K562 (cell line): ENCODE measurements at regions not wholly inside any gene's neighbourhood (a gene's known extent, or its start where the extent isn't known, plus 50 kb on each side); places are given as distances from the start of the nearest gene placed in this dataset.

ENCODE experiments used
- ATAC-seq: fragments of 200-7000 bp; cut with Tn5 transposase; 3 replicates; pipeline ENCODE4 v1.9.1; 2020; ENCODE audit warnings: moderate library complexity
- BruUV-seq: library from RNA; stranded (reverse); fragments of 400-500 nt; replicated peaks from 2 replicates; lab custom pipeline; 2021; lab: Mats Ljungman, UMichigan
- CTCF ChIA-PET: fragments of 300-600 bp; formaldehyde crosslinking; extraction: SDS; loops from one replicate; lab custom pipeline; 2021; ENCODE audit warnings: low intra/inter-chr PET ratio; lab: Yijun Ruan, JAX
- POLR2A ChIA-PET: fragments of 300-600, 350-650 bp; sonication (Branson Sonifier 250); formaldehyde crosslinking; extraction: SDS; loops from one replicate; lab custom pipeline; 2021; ENCODE audit warnings: antibody characterized with exemption, inconsistent platforms; lab: Yijun Ruan, JAX
- DNase-seq, 4 experiments: peaks; one replicate each; pipeline versions ENCODE4 v3.0.0 to v3.0.0-alpha.2; 2011 to 2018; ENCODE audit warnings: low spot score in 3 of 4, mixed read lengths in 3 of 4; ENCODE audit errors: extremely low read depth in 1 of 4
- FAIRE-seq: peaks from 2 replicates; lab custom pipeline; 2011; peaks lifted over from hg19 to GRCh38; lab: Jason Lieb, UNC
- H2AFZ ChIP-seq: 2 replicates; pipeline ENCODE4 v1.6.0; 2011; ENCODE audit warnings: low read depth, low read length, control low read depth, inconsistent platforms
- H3K27ac ChIP-seq: fragments of 200-600 bp; 3 replicates; pipeline ENCODE4 v1.8.0; 2011; ENCODE audit warnings: low read depth, mild to moderate bottlenecking, control low read depth, inconsistent platforms, low read length, moderate library complexity, mixed read lengths; ENCODE audit errors: extremely low read depth
- H3K27me3 ChIP-seq, 2 experiments: fragments of 300-600 bp in 1 of 2; 2 replicates in 1 of 2; 3 replicates in 1 of 2; pipeline versions ENCODE4 v1.6.0 to v1.8.0; 2011; ENCODE audit warnings: inconsistent platforms in 2 of 2, low read length in 2 of 2, mild to moderate bottlenecking in 1 of 2, mixed read lengths in 1 of 2, moderate library complexity in 1 of 2; ENCODE audit not compliant: control insufficient read depth in 2 of 2, insufficient read depth in 2 of 2
- H3K36me3 ChIP-seq: fragments of 300-600 bp; 3 replicates; pipeline ENCODE4 v1.8.0; 2011; ENCODE audit warnings: mild to moderate bottlenecking, low read length, inconsistent platforms; ENCODE audit not compliant: control insufficient read depth, insufficient read depth
- H3K4me1 ChIP-seq, 2 experiments: fragments of 200-600 bp in 1 of 2; replicated peaks in 1 of 2; 2 replicates in 1 of 2; 3 replicates in 1 of 2; pipeline versions ENCODE4 v1.5.1 to v1.8.0; 2011; ENCODE audit warnings: inconsistent platforms in 2 of 2, low read length in 2 of 2, mild to moderate bottlenecking in 1 of 2, mixed read lengths in 1 of 2, moderate library complexity in 1 of 2; ENCODE audit not compliant: control insufficient read depth in 2 of 2, insufficient read depth in 2 of 2
- H3K4me2 ChIP-seq: 2 replicates; pipeline ENCODE4 v1.6.1; 2011; ENCODE audit warnings: low read length, control low read depth, inconsistent platforms, mixed read lengths; ENCODE audit not compliant: insufficient read depth
- H3K4me3 ChIP-seq: fragments of 200-600 bp; sonication (generic), shearing (Covaris generic); 2 replicates; pipeline ENCODE4 v1.5.1; 2016; ENCODE audit warnings: control low read depth, inconsistent platforms
- H3K79me2 ChIP-seq: fragments of 200-600 bp; 3 replicates; pipeline ENCODE4 v1.8.0; 2011; ENCODE audit warnings: low read length, inconsistent platforms; ENCODE audit not compliant: control insufficient read depth, insufficient read depth
- H3K9ac ChIP-seq, 2 experiments: 2 replicates each; pipeline versions ENCODE4 v1.6.0 to v1.6.1; 2011; ENCODE audit warnings: low read depth in 2 of 2, low read length in 2 of 2, control low read depth in 1 of 2, inconsistent platforms in 1 of 2, mild to moderate bottlenecking in 1 of 2, mixed read lengths in 1 of 2; ENCODE audit not compliant: insufficient read depth in 1 of 2
- H3K9me1 ChIP-seq: one replicate; pipeline ENCODE4 v1.6.0; 2011; ENCODE audit warnings: inconsistent platforms, mild to moderate bottlenecking, low read length, moderate library complexity; ENCODE audit not compliant: control insufficient read depth, insufficient read depth
- H3K9me3 ChIP-seq: replicated peaks from 2 replicates; pipeline ENCODE4 v1.5.1; 2011; ENCODE audit warnings: low read depth, low read length, inconsistent platforms; ENCODE audit not compliant: control insufficient read depth, insufficient read depth
- H4K20me1 ChIP-seq: replicated peaks from 2 replicates; pipeline ENCODE4 v1.6.1; 2011; ENCODE audit warnings: low read length, inconsistent platforms, mixed read lengths; ENCODE audit not compliant: control insufficient read depth, insufficient read depth
- ASH1L ChIP-seq: fragments of 450-650 bp; IDR thresholded peaks from 2 replicates; pipeline ENCODE4 v1.6.1; 2018; ENCODE audit warnings: borderline replicate concordance, mild to moderate bottlenecking, low read depth; ENCODE audit not compliant: partially characterized antibody
- EHMT2 ChIP-seq: fragments of 450-650 bp; IDR thresholded peaks from 2 replicates; pipeline ENCODE4 v1.6.1; 2018; ENCODE audit warnings: antibody characterized with exemption
- NCOA1 ChIP-seq: fragments of 450-650 bp; IDR thresholded peaks from 2 replicates; pipeline ENCODE4 v1.6.1; 2016; ENCODE audit warnings: low read depth
- NR1H2 ChIP-seq: sonication (generic); formaldehyde crosslinking; IDR thresholded peaks from 2 replicates; pipeline ENCODE4 v1.4.0; 2020; ENCODE audit warnings: mild to moderate bottlenecking, missing genetic modification reagents
- SIN3A ChIP-seq, 2 experiments: fragments of 150-350 bp in 1 of 2; IDR thresholded peaks; 2 replicates each; pipeline ENCODE4 v1.6.1; 2011 to 2016; ENCODE audit warnings: borderline replicate concordance in 2 of 2, low read depth in 2 of 2, low read length in 2 of 2, mild to moderate bottlenecking in 2 of 2, moderate library complexity in 2 of 2; ENCODE audit not compliant: control insufficient read depth in 1 of 2
- SMARCC2 ChIP-seq: fragments of 450-650 bp; IDR thresholded peaks from 2 replicates; pipeline ENCODE4 v1.6.1; 2017; ENCODE audit warnings: antibody characterized with exemption, moderate library complexity, mild to moderate bottlenecking, low read depth
- WHSC1 ChIP-seq: IDR thresholded peaks from one replicate; pipeline ENCODE4 v1.6.1; 2012; ENCODE audit warnings: low read length, control low read depth, inconsistent platforms
- ZNF583 ChIP-seq: fragments of 250-450 bp; sonication (Bioruptor Pico); IDR thresholded peaks from 2 replicates; pipeline ENCODE4 v1.4.0; 2020
- WGBS: fragments of 100-300 bp; shearing (Covaris generic); methylation state at CpG from one replicate; pipeline ENCODE4 v1.1.6; 2016; ENCODE audit warnings: low coverage, mixed read lengths; ENCODE audit not compliant: insufficient coverage; ENCODE audit errors: missing lambda C conversion rate; 5-methylcytosine and 5-hydroxymethylcytosine counted together
- in situ Hi-C: fragments of 300-500 bp; cut with MboI; formaldehyde crosslinking; loops from 4 replicates; pipeline ENCODE4 v1.15.0; 2018; ENCODE audit warnings: inconsistent platforms, mixed read lengths
- intact Hi-C: fragments of 100-400 bp; cut with micrococcal nuclease; formaldehyde crosslinking; loops from 2 replicates; pipeline ENCODE4 v1.14.2; 2022

DNA sequence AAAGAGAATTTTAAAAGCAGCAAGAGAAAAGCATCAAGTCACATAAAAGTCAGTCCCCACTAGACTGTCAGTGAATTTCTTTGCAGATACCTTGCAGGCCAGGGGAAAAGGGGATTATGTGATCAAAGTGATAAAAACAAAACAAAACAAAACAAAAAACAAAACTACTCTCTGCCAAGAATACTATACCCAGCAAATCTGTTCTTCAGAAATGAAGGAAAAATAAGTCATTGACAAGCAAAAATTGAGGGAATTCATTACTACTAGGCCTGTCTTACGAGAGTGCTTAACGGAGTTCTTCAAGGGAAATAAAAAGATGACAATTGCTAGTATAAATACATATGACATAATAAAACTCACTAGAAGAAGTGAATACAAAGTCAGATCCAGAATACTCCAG lies 245.5 kb upstream of the CHST9 start:
- H3K79me2 ChIP-seq: no peaks in the 10 kb centered on the region
- no peak overlapping the region for H3K4me3 ChIP-seq
- intact Hi-C loops (no loop called here), in situ Hi-C loops (no loop called here)
- H3K36me3 ChIP-seq: no peaks in the 10 kb centered on the region
- peaks cover 2% of the 10 kb centered on the region; the same call in 1 of the 2 replicates for H3K9me3 ChIP-seq
- no peak overlapping the region for H2AFZ ChIP-seq
- H3K27me3 ChIP-seq: no peaks in the 10 kb centered on the region
- H3K4me2 ChIP-seq: no peak overlapping the region
- no peaks in the 10 kb centered on the region for H3K9me1 ChIP-seq
- no peak overlapping the region for H3K27ac ChIP-seq
- CTCF ChIA-PET: no interaction called here
- ATAC-seq (no peak), DNase-seq (no peak), FAIRE-seq (no peak)
- no peaks in the 10 kb centered on the region for H4K20me1 ChIP-seq
- no peak overlapping the region for H3K9ac ChIP-seq
- POLR2A ChIA-PET: no interaction called here
- H3K4me1 ChIP-seq: no peaks in the 10 kb centered on the region
- no peak for TF ChIP-seq SIN3A (IDR thresholded peaks at IDR 0.05; ENCODE audit: borderline replicate concordance in 2 of 2, control insufficient read depth in 1 of 2, low read depth in 2 of 2, low read length in 2 of 2)
- no peak for TF ChIP-seq NR1H2
- TF ChIP-seq ZNF583 (CRISPR knock-in tag): no peak
- no peak for TF ChIP-seq ASH1L
- TF ChIP-seq WHSC1: no peak
- TF ChIP-seq SMARCC2: no peak
- TF ChIP-seq EHMT2: no peak
- no peak for TF ChIP-seq NCOA1
- BruUV-seq: no TSS peak
- 0% methylated on average over 2 of the region's 2 CpGs for WGBS
